M059J (cell line): ENCODE measurements at regions not wholly inside any gene's neighbourhood (a gene's known extent, or its start where the extent isn't known, plus 50 kb on each side); places are given as distances from the start of the nearest gene placed in this dataset.
A peak's percentile ranks its signal among the peaks of the same experiment; 100 is the strongest.
"Not testable (repeated sequence)": the region's sequence is repeated elsewhere in the genome, so short reads cannot be mapped to it uniquely, and the experiment has no call there.

Source experiments
- DNase-seq: peaks from one replicate; pipeline ENCODE4 v3.0.0-alpha.2; 2012; ENCODE audit warnings: low read depth

DNA sequence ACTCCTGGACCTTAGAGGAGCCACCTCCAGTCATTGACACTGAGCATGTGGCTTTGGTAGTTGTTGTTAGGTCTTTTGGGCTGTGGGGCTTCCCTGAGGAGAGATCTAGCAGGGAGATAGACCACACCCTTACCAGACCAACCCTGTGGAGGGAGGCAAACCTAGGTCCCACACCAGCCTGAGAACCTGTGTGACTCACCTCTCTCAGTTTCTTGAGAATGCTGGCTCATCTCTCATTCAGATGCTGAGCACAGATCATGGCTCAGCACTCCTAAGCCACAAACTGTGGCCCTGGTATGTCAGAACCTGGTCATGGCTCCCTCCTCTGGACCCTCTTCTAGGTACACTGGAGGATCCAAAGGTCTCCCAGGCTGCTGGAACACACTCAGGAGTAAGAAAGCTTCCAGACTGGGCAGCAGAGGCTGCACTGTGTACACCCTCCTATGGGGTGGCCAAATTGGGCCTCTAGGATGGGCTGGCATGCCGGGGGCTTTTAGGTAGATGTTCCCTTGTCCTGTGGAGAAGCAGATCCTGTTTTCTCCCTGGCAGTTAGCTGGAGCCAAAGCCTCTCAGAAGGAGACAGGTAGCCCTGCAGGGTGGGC lies 1294.5 kb downstream of the KHDRBS2 start:
- no peak for DNase-seq

DNA sequence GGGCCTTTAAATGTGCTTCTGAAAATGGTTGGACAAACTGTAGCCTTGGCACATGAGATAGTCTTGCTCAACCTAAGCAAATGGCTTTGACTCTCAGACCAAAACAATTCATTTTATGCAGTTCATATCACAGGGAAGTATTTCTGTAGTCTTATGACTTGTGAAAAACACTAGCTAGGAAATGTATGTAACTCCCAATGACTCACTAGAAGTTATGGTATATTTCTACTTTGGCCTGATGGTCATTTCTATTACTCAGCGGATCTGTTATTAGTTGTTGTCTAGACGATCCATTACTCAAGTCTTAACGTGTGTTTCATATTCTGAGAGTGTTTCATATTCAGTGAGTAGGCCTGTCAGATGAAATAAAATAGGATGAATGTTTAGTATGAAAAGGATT lies 1333.5 kb downstream of the KHDRBS2 start:
- no peak for DNase-seq

GRCh38 chr6:60950221-60950923 lies 1335.7 kb downstream of the KHDRBS2 start:
- DNase-seq: not testable (repeated sequence)

GRCh38 chr6:60947416-60947815 lies 1338.6 kb downstream of the KHDRBS2 start:
- peak; percentile 31 for DNase-seq

- not testable (repeated sequence) for DNase-seq
These were observed 1341.2 kb downstream of the KHDRBS2 start for GRCh38 chr6:60944803-60945202.

GRCh38 chr6:60935970-60936369 lies 1350.1 kb downstream of the KHDRBS2 start:
- DNase-seq: not testable (repeated sequence)

GRCh38 chr6:60919652-60920051 lies 1366.4 kb downstream of the KHDRBS2 start:
- not testable (repeated sequence) for DNase-seq

- not testable (repeated sequence) for DNase-seq
These were observed 1382.2 kb downstream of the KHDRBS2 start for GRCh38 chr6:60903860-60904259.

DNA sequence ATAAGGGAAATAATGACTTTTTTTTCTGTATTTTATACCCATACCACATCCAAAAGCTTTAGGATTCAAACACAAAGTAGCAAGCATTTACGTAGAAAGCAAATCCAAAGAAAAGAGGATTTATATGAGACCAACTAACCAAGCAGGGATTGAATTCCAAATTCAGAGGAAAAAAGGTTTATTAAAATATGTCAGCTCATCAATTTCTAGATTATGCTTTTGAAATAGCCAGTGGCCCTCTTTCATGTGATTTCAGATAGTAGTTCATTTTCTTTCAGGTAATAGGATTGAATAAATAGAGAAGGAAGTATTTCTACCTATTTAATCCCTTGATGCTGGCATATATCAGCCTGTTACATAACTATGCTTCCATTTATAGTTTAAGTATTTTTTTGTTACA lies 1392.7 kb downstream of the KHDRBS2 start:
- not testable (repeated sequence) for DNase-seq

- no peak for DNase-seq
These were observed 1394.4 kb downstream of the KHDRBS2 start for GRCh38 chr6:60891606-60892005.

DNA sequence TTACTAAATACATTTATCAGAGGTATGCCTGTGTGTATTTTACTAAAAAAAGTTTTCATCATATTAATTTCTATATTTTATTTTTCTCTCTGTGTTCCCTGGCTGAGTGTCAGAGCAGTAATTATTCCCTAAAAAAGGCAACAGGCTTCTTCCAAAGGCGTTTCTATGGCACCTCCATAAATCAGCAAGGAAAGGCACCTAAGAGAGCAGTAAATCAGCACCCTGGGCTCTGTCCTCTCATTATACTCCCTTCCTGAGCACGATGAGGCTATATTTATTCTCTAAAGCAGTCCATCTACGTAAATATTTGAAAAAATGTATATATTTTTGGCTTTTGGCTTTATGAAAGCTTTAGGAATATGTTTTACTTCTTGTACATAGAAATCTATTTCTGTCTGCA lies 1408.6 kb downstream of the KHDRBS2 start:
- DNase-seq: not testable (repeated sequence)

GRCh38 chr6:60870779-60871178 lies 1415.2 kb downstream of the KHDRBS2 start:
- DNase-seq: not testable (repeated sequence)

DNA sequence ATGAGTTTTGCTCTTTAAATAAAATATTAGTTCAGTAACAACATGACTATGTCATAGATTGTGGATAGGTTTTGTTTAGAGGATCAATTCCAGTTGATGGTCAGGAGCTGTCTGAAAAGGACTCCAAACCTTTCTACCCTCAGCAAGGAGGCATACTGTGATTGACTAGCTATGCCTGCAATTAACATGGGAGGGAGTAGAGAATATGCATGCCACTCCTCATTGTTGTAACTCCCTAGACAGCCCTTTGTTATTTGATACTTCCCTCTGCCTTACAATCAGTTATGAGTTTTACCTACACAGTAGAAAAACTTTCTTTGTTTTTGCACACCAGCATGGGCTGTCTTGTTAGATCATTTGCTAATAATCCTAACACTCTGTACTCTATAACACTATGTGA lies 1418.5 kb downstream of the KHDRBS2 start:
- no peak for DNase-seq

- DNase-seq: not testable (repeated sequence)
These were observed 1442.6 kb downstream of the KHDRBS2 start for GRCh38 chr6:60843175-60843982.

- not testable (repeated sequence) for DNase-seq
These were observed 1455.3 kb downstream of the KHDRBS2 start for GRCh38 chr6:60830726-60831125.

- not testable (repeated sequence) for DNase-seq
These were observed 1463.4 kb downstream of the KHDRBS2 start for GRCh38 chr6:60822597-60822996.

DNA sequence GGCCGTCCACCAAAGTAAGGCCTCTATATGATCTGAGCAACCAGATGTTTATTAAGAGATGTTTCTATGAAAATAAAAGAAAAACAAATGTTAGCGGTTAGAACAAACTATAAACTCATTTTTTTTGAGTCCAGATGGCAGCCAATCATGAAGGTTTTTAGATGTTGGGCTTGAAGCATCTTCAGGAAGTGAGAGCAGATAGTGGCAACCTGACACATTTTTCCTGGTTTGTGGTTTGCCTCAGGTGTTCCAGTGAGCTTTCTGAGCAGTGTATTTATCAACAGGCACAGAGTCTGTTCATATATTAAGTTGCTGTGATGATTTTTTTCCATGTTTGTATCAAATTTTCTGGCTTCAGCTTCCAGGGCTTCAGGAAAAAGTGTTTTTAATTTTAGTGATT lies 1468.0 kb downstream of the KHDRBS2 start:
- not testable (repeated sequence) for DNase-seq

DNA sequence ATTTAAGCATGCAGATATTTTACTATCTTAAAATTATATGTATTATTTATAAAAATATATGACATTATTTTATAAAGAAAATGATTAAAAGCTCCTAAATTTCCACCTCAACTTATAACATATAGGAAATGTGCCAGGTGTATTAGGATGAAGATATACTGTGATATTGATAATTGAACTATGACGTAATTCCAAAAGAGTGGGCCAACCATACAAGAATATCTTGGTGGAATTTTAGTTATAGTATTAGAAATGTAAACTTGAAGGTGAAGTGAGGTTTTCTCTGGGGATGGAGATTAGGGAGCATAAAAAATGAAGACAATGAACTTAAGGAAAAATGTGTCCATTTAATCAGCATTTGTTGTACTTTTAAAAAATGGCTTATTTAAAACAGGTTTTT lies 1471.2 kb downstream of the KHDRBS2 start:
- DNase-seq: not testable (repeated sequence)

GRCh38 chr6:60813897-60814596 lies 1472.0 kb downstream of the KHDRBS2 start:
- not testable (repeated sequence) for DNase-seq

- DNase-seq: not testable (repeated sequence)
These were observed 1475.8 kb downstream of the KHDRBS2 start for GRCh38 chr6:60810216-60810615.

GRCh38 chr6:60799146-60799545 lies 1486.9 kb downstream of the KHDRBS2 start:
- not testable (repeated sequence) for DNase-seq

DNA sequence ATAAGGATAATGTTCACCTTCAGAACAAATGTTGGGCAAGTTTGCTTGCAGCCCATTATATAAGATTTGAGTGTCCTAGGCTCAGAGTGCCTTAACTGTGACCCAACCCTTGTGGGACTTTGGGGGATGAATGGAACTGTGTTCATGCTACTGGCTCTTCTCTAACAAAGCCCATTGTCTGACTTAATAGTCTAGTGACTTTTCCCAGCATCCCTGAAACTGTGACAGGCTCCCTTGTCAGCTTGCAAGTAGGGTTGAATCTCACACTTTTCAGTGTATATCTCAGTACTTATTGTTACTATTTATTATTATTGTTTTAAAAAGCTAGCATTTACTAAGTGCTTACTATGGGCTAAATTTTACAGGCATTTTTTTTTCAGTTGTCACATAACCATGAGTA lies 1488.2 kb downstream of the KHDRBS2 start:
- not testable (repeated sequence) for DNase-seq
